HEK293 (cell line): ENCODE measurements at regions not wholly inside any gene's neighbourhood (a gene's known extent, or its start where the extent isn't known, plus 50 kb on each side); places are given as distances from the start of the nearest gene placed in this dataset.

Source experiments
- CTCF ChIA-PET: fragments of 350-600 bp; formaldehyde crosslinking; extraction: SDS; loops from one replicate; lab custom pipeline; 2021; ENCODE audit warnings: antibody characterized with exemption; lab: Yijun Ruan, JAX
- POLR2A ChIA-PET: fragments of 300-600 bp; formaldehyde crosslinking; extraction: SDS; loops from one replicate; lab custom pipeline; 2020; ENCODE audit warnings: antibody characterized with exemption, inconsistent platforms; lab: Yijun Ruan, JAX
- H3K27ac ChIP-seq: fragments of 200-500 bp; sonication (Bioruptor generic); 2 replicates; pipeline ENCODE4 v1.5.1; 2014; ENCODE audit warnings: low read depth, low read length, control low read depth, inconsistent platforms; ENCODE audit errors: extremely low read depth
- H3K36me3 ChIP-seq, 2 experiments: fragments of 200-500 bp in 1 of 2; sonication (Bioruptor generic) in 1 of 2; 1 replicate in 1 of 2; 2 replicates in 1 of 2; pipeline ENCODE4 v1.5.1; 2014 to 2017; ENCODE audit warnings: inconsistent platforms in 2 of 2, low read length in 2 of 2; ENCODE audit not compliant: control insufficient read depth in 2 of 2, insufficient read depth in 1 of 2
- H3K4me1 ChIP-seq: fragments of 200-500 bp; sonication (Bioruptor generic); 2 replicates; pipeline ENCODE4 v1.5.1; 2014; ENCODE audit warnings: mild to moderate bottlenecking, low read length, inconsistent platforms; ENCODE audit not compliant: control insufficient read depth, insufficient read depth
- H3K4me3 ChIP-seq: 2 replicates; pipeline ENCODE4 v1.5.1; 2011; ENCODE audit warnings: low read depth, mild to moderate bottlenecking, control low read depth, low read length, moderate library complexity
- H3K9me3 ChIP-seq: fragments of 200-500 bp; sonication (Bioruptor generic); 2 replicates; pipeline ENCODE4 v1.5.1; 2014; ENCODE audit warnings: low read depth, low read length, inconsistent platforms; ENCODE audit not compliant: control insufficient read depth, insufficient read depth
- GFI1B ChIP-seq: fragments of 450-650 bp; formaldehyde crosslinking; IDR thresholded peaks from 2 replicates; pipeline ENCODE4 v1.5.1; 2016; ENCODE audit warnings: missing biosample characterization, missing genetic modification characterization
- GLI4 ChIP-seq: fragments of 450-650 bp; formaldehyde crosslinking; IDR thresholded peaks from 2 replicates; pipeline ENCODE4 v1.5.1; 2016; ENCODE audit warnings: missing biosample characterization, missing genetic modification characterization
- GLIS2 ChIP-seq: fragments of 450-650 bp; formaldehyde crosslinking; IDR thresholded peaks from 2 replicates; pipeline ENCODE4 v1.5.1; 2016; ENCODE audit warnings: missing biosample characterization, missing genetic modification characterization
- HOXD13 ChIP-seq: sonication (generic); formaldehyde crosslinking; IDR thresholded peaks from 2 replicates; pipeline ENCODE4 v1.8.0; 2022; ENCODE audit warnings: missing genetic modification reagents, borderline replicate concordance
- KLF1 ChIP-seq: fragments of 450-650 bp; formaldehyde crosslinking; IDR thresholded peaks from 2 replicates; pipeline ENCODE4 v1.5.1; 2016; ENCODE audit warnings: missing biosample characterization, missing genetic modification characterization
- REPIN1 ChIP-seq: fragments of 450-650 bp; formaldehyde crosslinking; IDR thresholded peaks from 2 replicates; pipeline ENCODE4 v1.5.1; 2017; ENCODE audit warnings: missing biosample characterization, missing genetic modification characterization, low read depth
- REST ChIP-seq: fragments of 450-650 bp; formaldehyde crosslinking; IDR thresholded peaks from 2 replicates; pipeline ENCODE4 v1.5.1; 2016; ENCODE audit warnings: missing biosample characterization, missing genetic modification characterization
- SCRT1 ChIP-seq: fragments of 450-650 bp; formaldehyde crosslinking; IDR thresholded peaks from 2 replicates; pipeline ENCODE4 v1.5.1; 2016; ENCODE audit warnings: missing biosample characterization, missing genetic modification characterization, borderline replicate concordance
- ZFP41 ChIP-seq: fragments of 450-650 bp; formaldehyde crosslinking; IDR thresholded peaks from 2 replicates; pipeline ENCODE4 v1.5.1; 2016; ENCODE audit warnings: missing biosample characterization, missing genetic modification characterization, borderline replicate concordance
- ZIC2 ChIP-seq: fragments of 450-650 bp; formaldehyde crosslinking; IDR thresholded peaks from 2 replicates; pipeline ENCODE4 v1.5.1; 2016; ENCODE audit warnings: missing biosample characterization, missing genetic modification characterization
- ZNF16 ChIP-seq: fragments of 450-650 bp; formaldehyde crosslinking; IDR thresholded peaks from 2 replicates; pipeline ENCODE4 v1.5.1; 2016; ENCODE audit warnings: low read depth, missing biosample characterization, missing genetic modification characterization
- ZNF23 ChIP-seq: fragments of 450-650 bp; formaldehyde crosslinking; IDR thresholded peaks from 2 replicates; pipeline ENCODE4 v1.5.1; 2016; ENCODE audit warnings: missing biosample characterization, missing genetic modification characterization, borderline replicate concordance
- ZNF366 ChIP-seq: fragments of 450-650 bp; formaldehyde crosslinking; conservative IDR thresholded peaks from 2 replicates; pipeline ENCODE4 v1.5.1; 2016; ENCODE audit warnings: missing biosample characterization, missing genetic modification characterization
- ZNF404 ChIP-seq: fragments of 450-650 bp; formaldehyde crosslinking; IDR thresholded peaks from 2 replicates; pipeline ENCODE4 v1.5.1; 2017; ENCODE audit warnings: missing biosample characterization, missing genetic modification characterization
- ZNF416 ChIP-seq: fragments of 450-650 bp; formaldehyde crosslinking; IDR thresholded peaks from 2 replicates; pipeline ENCODE4 v1.5.1; 2016; ENCODE audit warnings: missing biosample characterization, missing genetic modification characterization
- ZNF530 ChIP-seq: fragments of 450-650 bp; formaldehyde crosslinking; IDR thresholded peaks from 2 replicates; pipeline ENCODE4 v1.5.1; 2016; ENCODE audit warnings: low read depth, missing biosample characterization, missing genetic modification characterization
- ZNF549 ChIP-seq: fragments of 450-650 bp; IDR thresholded peaks from 2 replicates; pipeline ENCODE4 v1.5.1; 2018; ENCODE audit warnings: missing biosample characterization, missing genetic modification characterization, mild to moderate bottlenecking, inconsistent platforms, moderate library complexity
- ZNF558 ChIP-seq: fragments of 450-650 bp; formaldehyde crosslinking; IDR thresholded peaks from 2 replicates; pipeline ENCODE4 v1.5.1; 2016; ENCODE audit warnings: missing biosample characterization, missing genetic modification characterization
- ZNF571 ChIP-seq: fragments of 450-650 bp; formaldehyde crosslinking; IDR thresholded peaks from 2 replicates; pipeline ENCODE4 v1.5.0; 2017; ENCODE audit warnings: missing biosample characterization, missing genetic modification characterization
- ZNF580 ChIP-seq: fragments of 450-650 bp; formaldehyde crosslinking; IDR thresholded peaks from 2 replicates; pipeline ENCODE4 v1.5.1; 2016; ENCODE audit warnings: missing biosample characterization, missing genetic modification characterization
- ZSCAN18 ChIP-seq: fragments of 450-650 bp; formaldehyde crosslinking; IDR thresholded peaks from 2 replicates; pipeline ENCODE4 v1.5.1; 2016; ENCODE audit warnings: missing biosample characterization, missing genetic modification characterization
- ZSCAN30 ChIP-seq: fragments of 450-650 bp; IDR thresholded peaks from 2 replicates; pipeline ENCODE4 v1.5.1; 2018; ENCODE audit warnings: missing biosample characterization, mild to moderate bottlenecking, missing genetic modification characterization, moderate library complexity

GRCh38 chr20:50387996-50388332, 122.2 kb upstream of the PTPN1 start:
- H3K27ac ChIP-seq, result no peak overlapping the region
- H3K4me1 ChIP-seq, result 0 out of 2 replicates have a peak, but pooled peaks cover 3% of the 10 kb centered on the region
- H3K9me3 ChIP-seq, result no peaks in the 10 kb centered on the region
- ChIA-PET CTCF (interaction anchor here (0.6 to 0.8 kb wide), 3 partner anchors 20 to 194 kb away, joined by 3 to 4 read pairs (median 4); no protein-coding TSS in a partner anchor), POLR2A (no interaction called here)
- H3K4me3 ChIP-seq, result no peak overlapping the region
- TF ChIP-seq ZIC2 (tag by site-specific recombination), result peak; percentile 89
- TF ChIP-seq ZNF416, result no peak
- TF ChIP-seq ZNF549 (tag by site-specific recombination), result no peak
- no peak for TF ChIP-seq GFI1B
- no peak for TF ChIP-seq ZNF571 (tag by site-specific recombination)
- H3K36me3 ChIP-seq, result no peaks in the 10 kb centered on the region

- no peak overlapping the region for H3K27ac ChIP-seq
- ChIA-PET POLR2A (no interaction called here), CTCF (no interaction called here)
- no peak overlapping the region for H3K4me3 ChIP-seq
- no peaks in the 10 kb centered on the region for H3K9me3 ChIP-seq
- no peaks in the 10 kb centered on the region for H3K4me1 ChIP-seq
- H3K36me3 ChIP-seq, result no peaks in the 10 kb centered on the region
- TF ChIP-seq ZSCAN18 (tag by site-specific recombination) (no peak), KLF1 (tag by site-specific recombination) (no peak), ZNF404 (tag by site-specific recombination) (no peak), GLI4 (no peak), ZFP41 (tag by site-specific recombination) (no peak), ZNF530 (tag by site-specific recombination) (no peak), REST (tag by site-specific recombination) (no peak), ZNF16 (no peak), SCRT1 (tag by site-specific recombination) (no peak), GLIS2 (tag by site-specific recombination) (no peak), HOXD13 (CRISPR knock-in tag) (no peak), ZSCAN30 (tag by site-specific recombination) (no peak), ZNF571 (tag by site-specific recombination) (no peak), ZNF23 (no peak), ZNF558 (tag by site-specific recombination) (no peak), REPIN1 (tag by site-specific recombination) (no peak), ZNF366 (tag by site-specific recombination) (no peak), ZNF580 (tag by site-specific recombination) (no peak)
These were observed 121.3 kb upstream of the PTPN1 start for GRCh38 chr20:50388733-50389437.
